HCT116 (cell line): ENCODE measurements at regions not wholly inside any gene's neighbourhood (a gene's known extent, or its start where the extent isn't known, plus 50 kb on each side); places are given as distances from the start of the nearest gene placed in this dataset.

Experiments
- EGR1 ChIP-seq: IDR thresholded peaks from 2 replicates; pipeline ENCODE4 v1.6.1; 2012; ENCODE audit warnings: low read depth
- FOSL1 ChIP-seq: IDR thresholded peaks from 2 replicates; pipeline ENCODE4 v1.6.1; 2012; ENCODE audit warnings: low read depth
- POLR2A ChIP-seq: IDR thresholded peaks from 2 replicates; pipeline ENCODE4 v1.7.0; 2011; ENCODE audit warnings: borderline replicate concordance; ENCODE audit not compliant: insufficient read depth, insufficient read length; ENCODE audit errors: extremely low read depth
- RAD21 ChIP-seq: IDR thresholded peaks from 2 replicates; pipeline ENCODE4 v1.6.1; 2012; ENCODE audit warnings: low read depth, mild to moderate bottlenecking
- TF ChIP-seq, protein P1 (sequence below), 3 experiments: fragments of 200-600 bp in 1 of 3; sonication (generic) in 1 of 3; IDR thresholded peaks in 2 of 3; conservative IDR thresholded peaks in 1 of 3; 2 replicates each; pipeline ENCODE4 v1.5.1; 2012 to 2017; ENCODE audit warnings: low read depth in 2 of 3, low read length in 2 of 3, antibody characterized with exemption in 1 of 3, borderline replicate concordance in 1 of 3, control low read depth in 1 of 3, mild to moderate bottlenecking in 1 of 3, mixed read lengths in 1 of 3, mixed run types in 1 of 3, moderate library complexity in 1 of 3; ENCODE audit not compliant: insufficient read depth in 1 of 3
- TF ChIP-seq, protein P2 (sequence below): IDR thresholded peaks from 2 replicates; pipeline ENCODE4 v1.6.1; 2012

DNA sequence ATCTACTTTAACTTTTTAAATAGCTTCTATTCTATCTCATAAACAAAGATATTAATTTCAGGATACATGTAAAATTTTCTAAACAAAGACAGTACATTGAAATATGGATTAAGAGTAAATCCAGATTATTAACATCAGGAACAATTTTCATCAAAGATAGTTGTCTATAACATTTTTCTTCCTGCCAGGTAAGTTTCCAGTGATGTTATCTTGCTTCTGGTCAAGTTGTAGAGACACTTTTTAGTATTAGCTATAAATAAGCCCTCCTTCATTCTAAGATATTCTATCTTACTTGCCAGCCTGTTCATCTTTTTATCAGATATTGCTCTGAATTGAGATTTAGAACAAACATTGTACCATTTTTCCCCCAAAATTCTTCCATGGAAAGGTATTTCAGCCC, 94.4 kb upstream of the KCTD3 start:
- TF ChIP-seq EGR1: no peak
- TF ChIP-seq, protein P1, sequence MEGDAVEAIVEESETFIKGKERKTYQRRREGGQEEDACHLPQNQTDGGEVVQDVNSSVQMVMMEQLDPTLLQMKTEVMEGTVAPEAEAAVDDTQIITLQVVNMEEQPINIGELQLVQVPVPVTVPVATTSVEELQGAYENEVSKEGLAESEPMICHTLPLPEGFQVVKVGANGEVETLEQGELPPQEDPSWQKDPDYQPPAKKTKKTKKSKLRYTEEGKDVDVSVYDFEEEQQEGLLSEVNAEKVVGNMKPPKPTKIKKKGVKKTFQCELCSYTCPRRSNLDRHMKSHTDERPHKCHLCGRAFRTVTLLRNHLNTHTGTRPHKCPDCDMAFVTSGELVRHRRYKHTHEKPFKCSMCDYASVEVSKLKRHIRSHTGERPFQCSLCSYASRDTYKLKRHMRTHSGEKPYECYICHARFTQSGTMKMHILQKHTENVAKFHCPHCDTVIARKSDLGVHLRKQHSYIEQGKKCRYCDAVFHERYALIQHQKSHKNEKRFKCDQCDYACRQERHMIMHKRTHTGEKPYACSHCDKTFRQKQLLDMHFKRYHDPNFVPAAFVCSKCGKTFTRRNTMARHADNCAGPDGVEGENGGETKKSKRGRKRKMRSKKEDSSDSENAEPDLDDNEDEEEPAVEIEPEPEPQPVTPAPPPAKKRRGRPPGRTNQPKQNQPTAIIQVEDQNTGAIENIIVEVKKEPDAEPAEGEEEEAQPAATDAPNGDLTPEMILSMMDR (IDR thresholded peaks at IDR 0.05 in 2 of 3, conservative IDR thresholded peaks at IDR 0.05 in 1 of 3; ENCODE audit: borderline replicate concordance in 1 of 3, insufficient read depth in 1 of 3, low read depth in 2 of 3, low read length in 2 of 3): no peak
- TF ChIP-seq FOSL1: no peak
- no peak for TF ChIP-seq POLR2A
- TF ChIP-seq, protein P2, sequence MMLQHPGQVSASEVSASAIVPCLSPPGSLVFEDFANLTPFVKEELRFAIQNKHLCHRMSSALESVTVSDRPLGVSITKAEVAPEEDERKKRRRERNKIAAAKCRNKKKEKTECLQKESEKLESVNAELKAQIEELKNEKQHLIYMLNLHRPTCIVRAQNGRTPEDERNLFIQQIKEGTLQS: no peak
- no peak for TF ChIP-seq RAD21
